Heart right ventricle (tissue), 16 donors: ENCODE measurements at regions not wholly inside any gene's neighbourhood (a gene's known extent, or its start where the extent isn't known, plus 50 kb on each side); places are given as distances from the start of the nearest gene placed in this dataset.

Experiments used
- ATAC-seq, 8 donors: fragments of 200-7000 bp; cut with Tn5 transposase; one replicate each; pipeline ENCODE4 v1.9.1; 2020; ENCODE audit warnings: mild to moderate bottlenecking in 8 of 8, moderate library complexity in 8 of 8, moderate number of reproducible peaks in 1 of 8
- DNase-seq, 2 donors: peaks; one replicate each; pipeline ENCODE4 v3.0.0-alpha.2; 2020
- H3K27ac ChIP-seq, 10 donors: fragments of 200-600 bp; sonication (generic) in 2 of 10; one replicate each; pipeline versions ENCODE4 v1.5.0 to v1.8.0; 2020 to 2022; ENCODE audit warnings: mild to moderate bottlenecking in 3 of 10
- H3K27me3 ChIP-seq, 7 donors: fragments of 200-600 bp; one replicate each; pipeline ENCODE4 v1.8.0; 2021 to 2022; ENCODE audit warnings: mild to moderate bottlenecking in 2 of 7
- H3K36me3 ChIP-seq, 9 donors: fragments of 200-600 bp; sonication (generic) in 1 of 9; one replicate each; pipeline versions ENCODE4 v1.5.0 to v1.8.0; 2020 to 2022; ENCODE audit warnings: mild to moderate bottlenecking in 2 of 9
- H3K4me1 ChIP-seq, 9 donors: fragments of 200-600 bp; sonication (generic) in 1 of 9; one replicate each; pipeline versions ENCODE4 v1.5.0 to v1.8.0; 2020 to 2022; ENCODE audit warnings: mild to moderate bottlenecking in 4 of 9
- H3K4me3 ChIP-seq, 10 donors: fragments of 200-600 bp; sonication (generic) in 2 of 10; one replicate each; pipeline versions ENCODE4 v1.5.0 to v1.8.0; 2020 to 2022; ENCODE audit warnings: mild to moderate bottlenecking in 7 of 10, moderate library complexity in 2 of 10
- H3K9me3 ChIP-seq, 11 donors: fragments of 200-600 bp in 10 of 11; sonication (generic) in 2 of 11; one replicate each; pipeline versions ENCODE4 v1.5.0 to v1.8.0; 2013 to 2022; ENCODE audit warnings: mild to moderate bottlenecking in 2 of 11, control low read depth in 1 of 11, moderate library complexity in 1 of 11
- CTCF ChIP-seq, 9 donors: fragments of 200-600 bp; sonication (generic) in 2 of 9; IDR thresholded peaks; one replicate each; pipeline versions ENCODE4 v1.5.0 to v1.8.0; 2021 to 2022; ENCODE audit warnings: antibody characterized with exemption in 9 of 9, mild to moderate bottlenecking in 5 of 9, moderate library complexity in 1 of 9
- WGBS, 2 donors: extraction: QIAGEN DNeasy Blood & Tissue Kit; methylation state at CpG; one replicate each; pipeline ENCODE4 v1.1.7; 2013; ENCODE audit warnings: inconsistent platforms in 1 of 2; 5-methylcytosine and 5-hydroxymethylcytosine counted together
- intact Hi-C, 10 donors: fragments of 100-400 bp; cut with DNase I; formaldehyde crosslinking; loops; one replicate each; pipeline versions ENCODE4 v1.11.1 to v1.14.2; 2022
- donor health status: Arrhythmogenic right ventricular cardiomyopathy.
- donor health status: ischemic (EF 13 %, LVEDD 7.1; RV severe dilation, severe dysfunction).
- donor health status: healthy with polysubstance abuse.
- donor health status: DM: no; HTN: yes; CAD: no.
- donor health status: DM: no; HTN: no; CAD: no.
- donor health status: ischemic (EF 25% LVEDD 6.9; RV normal size, moderate dysfunction).
- donor health status: ischemic (EF 25% LVEDD 5.7; RV mildly dilated, moderate dysfunction).
- donor health status: healthy.
- donor health status: DM: yes; HTN: yes; CAD: no.
- donor health status: Ischemic cardiomyopathy.
- donor health status: ischemic (EF 35%, LVEDD 5.7; RV mildly dilated, moderate dysfunction).
- donor health status: nonischemic (EF 11% LVEDD 7.7; RV severe dilation, severe dysfunction).
- donor health status: DM: yes; HTN: yes; CAD: no.
- donor health status: PGD.
- donor health status: ischemic (EF 29% LVEDD 5.4; RV normal size, mild dysfunction).
- donor health status: nonischemic (EF 23%, LVEDD 6.1; RV moderate dilation, normal function).

DNA sequence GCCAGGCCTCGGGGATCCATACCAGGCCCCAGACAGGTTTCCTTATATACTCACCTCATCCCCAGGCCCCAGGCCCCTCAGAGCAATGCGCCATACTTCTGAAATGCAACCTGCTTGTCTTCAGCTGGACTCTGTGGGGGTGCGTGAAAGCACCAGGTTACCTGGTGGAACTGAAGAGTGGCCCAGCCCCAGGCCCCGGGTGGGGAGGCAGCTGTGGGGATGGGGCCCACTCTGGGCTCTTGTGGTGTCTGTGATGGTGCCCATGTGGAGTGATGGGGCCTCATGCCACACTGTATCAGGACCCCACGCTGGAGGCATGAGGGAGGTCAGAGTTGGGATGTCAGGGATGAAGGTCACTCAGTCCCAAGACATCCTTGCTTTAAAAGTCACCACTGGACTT is 999.0 kb downstream of the BRD1 start:
- H3K9me3 ChIP-seq = peaks cover 0 to 31% (median 9%) of the 10 kb centered on the region in 11 donors
- no peaks in the 10 kb centered on the region for H3K36me3 ChIP-seq
- H3K27me3 ChIP-seq = peaks cover 0 to 37% (median 32%) of the 10 kb centered on the region in 7 donors
- WGBS, 2 donors = 70 to 82% methylated on average over 5 of the region's 5 CpGs
- H3K4me3 ChIP-seq = no peak overlapping the region
- ATAC-seq (no peak), DNase-seq (no peak)
- intact Hi-C loops = no loop called here
- H3K4me1 ChIP-seq = no peaks in the 10 kb centered on the region
- no peak overlapping the region for H3K27ac ChIP-seq
- TF ChIP-seq CTCF (IDR thresholded peaks at IDR 0.05) = no peak

DNA sequence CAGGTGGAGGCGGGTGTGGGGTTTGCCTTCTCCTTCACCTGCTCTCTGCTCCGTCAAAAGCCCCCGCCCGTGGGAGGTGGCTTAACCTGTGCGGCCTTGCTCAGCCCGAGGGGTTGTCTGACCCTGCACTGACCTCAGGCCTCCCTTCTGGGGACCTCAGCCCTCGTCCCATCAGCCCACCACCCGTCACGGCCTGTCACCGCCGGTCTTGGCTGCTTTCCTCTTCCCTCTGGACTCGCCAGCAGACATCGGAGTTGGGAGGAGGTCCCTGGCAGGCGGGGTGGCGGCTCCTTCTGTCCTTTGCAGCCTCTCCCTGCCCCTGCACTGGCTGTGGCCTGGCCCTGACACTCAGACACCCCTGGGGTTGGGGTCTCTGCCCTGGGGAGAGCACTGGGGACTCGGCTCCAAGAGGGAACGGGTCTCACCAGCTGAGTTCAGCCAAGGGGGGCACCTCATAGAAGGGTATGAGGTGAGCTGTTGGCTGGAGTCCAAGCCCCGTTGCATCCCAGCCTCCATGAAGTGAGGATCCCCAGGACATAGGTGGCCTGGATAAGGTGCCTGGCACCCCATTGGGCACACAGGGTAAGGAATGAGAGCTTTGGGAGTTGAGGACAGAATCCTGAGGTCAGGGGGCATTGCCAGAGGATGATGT is 999.6 kb downstream of the BRD1 start:
- peaks cover 0 to 37% (median 32%) of the 10 kb centered on the region in 7 donors for H3K27me3 ChIP-seq
- DNase-seq = no peak
- intact Hi-C loops = no loop called here

DNA sequence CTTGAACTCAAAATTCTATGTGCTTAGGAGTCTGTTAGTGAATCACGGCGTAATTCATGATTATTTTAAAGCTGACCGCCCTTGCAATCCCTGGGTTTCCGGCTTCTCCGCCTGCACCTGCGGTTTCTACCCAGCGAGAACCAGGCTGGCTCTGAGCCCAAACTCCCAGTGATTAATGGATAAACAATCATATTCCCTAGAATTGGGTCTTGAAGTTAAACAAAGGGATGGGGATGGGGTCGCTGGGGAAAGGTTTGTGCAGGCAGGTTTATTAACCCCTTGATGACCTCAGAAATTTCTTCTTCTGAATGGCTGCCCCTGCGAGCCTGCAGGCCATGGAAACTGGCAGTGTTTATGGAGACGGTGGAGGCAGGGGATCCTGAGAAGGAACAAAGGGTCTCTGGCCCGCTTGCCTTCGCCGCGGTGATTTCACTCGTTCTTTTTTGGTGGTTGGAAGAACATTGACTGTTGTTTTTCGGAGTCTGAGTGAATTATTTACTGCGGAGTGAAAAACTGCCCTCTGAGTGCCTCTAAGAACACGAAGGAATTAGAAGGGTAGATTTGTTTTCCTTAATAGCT is 1000.3 kb downstream of the BRD1 start:
- 76% methylated on average over 18 of the region's 18 CpGs for WGBS, 2 donors
- no peak overlapping the region for H3K4me3 ChIP-seq
- no peak for DNase-seq
- peaks cover 0 to 24% (median 5%) of the 10 kb centered on the region in 11 donors for H3K9me3 ChIP-seq
- no peak overlapping the region for H3K27ac ChIP-seq
- H3K4me1 ChIP-seq = no peaks in the 10 kb centered on the region
- no peak for ATAC-seq
- intact Hi-C loops = no loop called here
- peaks cover 0 to 40% (median 35%) of the 10 kb centered on the region in 7 donors for H3K27me3 ChIP-seq
- TF ChIP-seq CTCF (IDR thresholded peaks at IDR 0.05) = no peak
- H3K36me3 ChIP-seq = no peaks in the 10 kb centered on the region

More for the DNA sequence above, 999.6 kb downstream of the BRD1 start:
- Histone ChIP-seq H3K9me3 (peaks cover 0 to 30% (median 9%) of the 10 kb centered on the region in 11 donors), H3K36me3 (no peaks in the 10 kb centered on the region), H3K4me1 (no peaks in the 10 kb centered on the region), H3K27ac (no peak overlapping the region), H3K4me3 (no peak overlapping the region)
- 52 to 53% methylated on average over 18 of the region's 18 CpGs for WGBS, 2 donors
- no peak for ATAC-seq
- TF ChIP-seq CTCF (IDR thresholded peaks at IDR 0.05) = no peak

GRCh38 chr22:48826546-48826945 is 1001.1 kb downstream of the BRD1 start:
- no peaks in the 10 kb centered on the region for H3K36me3 ChIP-seq
- no peak overlapping the region for H3K27ac ChIP-seq
- peaks cover 0 to 16% (median 3%) of the 10 kb centered on the region in 11 donors for H3K9me3 ChIP-seq
- DNase-seq (no peak), ATAC-seq (no peak)
- no peak overlapping the region for H3K4me3 ChIP-seq
- WGBS, 2 donors = 88% methylated on average over 9 of the region's 9 CpGs
- H3K4me1 ChIP-seq = no peaks in the 10 kb centered on the region
- no peak for TF ChIP-seq CTCF (IDR thresholded peaks at IDR 0.05)
- intact Hi-C loops = no loop called here
- H3K27me3 ChIP-seq = peaks cover 0 to 49% (median 43%) of the 10 kb centered on the region in 7 donors
